ENCODE measurements at regions not wholly inside any gene's neighbourhood (a gene's known extent, or its start where the extent isn't known, plus 50 kb on each side); places are given as distances from the start of the nearest gene placed in this dataset.

GRCh38 chr6:97626671-97627441 is 343.8 kb upstream of the MMS22L start:
- Histone ChIP-seq H3K9me3 (replicated peaks; ENCODE audit: control insufficient read depth, insufficient read depth, low read length) (no peaks in the 10 kb centered on the region), H3K27ac (ENCODE audit: control insufficient read depth, insufficient read depth) (no peak overlapping the region), H2AFZ (ENCODE audit: control insufficient read depth, low read depth, low read length) (no peak overlapping the region), H3K79me2 (ENCODE audit: control insufficient read depth, insufficient read depth, low read length) (no peaks in the 10 kb centered on the region), H3K4me2 (ENCODE audit: control insufficient read depth, insufficient read depth) (no peak overlapping the region), H3K4me1 (ENCODE audit: control insufficient read depth, insufficient read depth, low read length) (no peaks in the 10 kb centered on the region), H3K36me3 (ENCODE audit: control insufficient read depth in 2 of 2, insufficient read depth in 2 of 2, low read length in 1 of 2) (no peaks in the 10 kb centered on the region), H3K27me3 (replicated peaks in 1 of 2; ENCODE audit: control insufficient read depth in 2 of 2, insufficient read depth in 2 of 2, low read length in 1 of 2) (no peaks in the 10 kb centered on the region), H3K9ac (ENCODE audit: control insufficient read depth, insufficient read depth, low read length) (no peak overlapping the region), H3K4me3 (no peak overlapping the region), H4K20me1 (ENCODE audit: control insufficient read depth, insufficient read depth) (no peaks in the 10 kb centered on the region)
- no peak for ATAC-seq
- DNase-seq (ENCODE audit: low read depth, low spot score) = no peak
- WGBS (ENCODE audit: insufficient coverage, insufficient replicate concordance, low lambda C conversion rate, missing lambda C conversion rate) = 34% methylated on average over 7 of the region's 7 CpGs
- POLR2A ChIA-PET = no interaction called here
- SMC1A ChIA-PET (ENCODE audit: uncharacterized antibody, unreplicated experiment) = no interaction called here
- BruUV-seq (replicated peaks) = no TSS peak
- RAD21 ChIA-PET (ENCODE audit: unreplicated experiment) = no interaction called here
- no peak for FAIRE-seq
- CTCF ChIA-PET = no interaction called here
- intact Hi-C loops (cut with micrococcal nuclease; ENCODE audit: unreplicated experiment) = no loop called here
- in situ Hi-C loops (cut with MboI) = no loop called here
- TF ChIP-seq SP1 (IDR thresholded peaks at IDR 0.05; ENCODE audit: low read depth, low read length) (no peak), ATF2 (IDR thresholded peaks at IDR 0.05; ENCODE audit: low read length) (no peak), NRF1 (conservative IDR thresholded peaks at IDR 0.05; ENCODE audit: low read depth, low read length) (no peak), E2F4 (IDR thresholded peaks at IDR 0.05; ENCODE audit: low read depth, low read length) (no peak), PML (IDR thresholded peaks at IDR 0.05; ENCODE audit: low read length) (no peak), MYB (IDR thresholded peaks at IDR 0.05; ENCODE audit: borderline replicate concordance, low read depth, low read length) (no peak), CREB1 (IDR thresholded peaks at IDR 0.05; ENCODE audit: low read depth) (no peak), CUX1 (IDR thresholded peaks at IDR 0.05; ENCODE audit: insufficient replicate concordance, low read depth, low read length) (no peak), IRF4 (IDR thresholded peaks at IDR 0.05; ENCODE audit: low read depth, low read length) (no peak), PKNOX1 (IDR thresholded peaks at IDR 0.05) (no peak), USF1 (IDR thresholded peaks at IDR 0.05; ENCODE audit: borderline replicate concordance, extremely low read length, insufficient read depth, low read depth, low read length) (no peak), GATAD2B (conservative IDR thresholded peaks at IDR 0.05; ENCODE audit: low read depth) (no peak), STAT1 (conservative IDR thresholded peaks at IDR 0.05) (no peak), CBFB (IDR thresholded peaks at IDR 0.05; ENCODE audit: low read depth) (no peak)

Measured in GM12878 (cell line).